GM06990 (cell line): ENCODE measurements at regions not wholly inside any gene's neighbourhood (a gene's known extent, or its start where the extent isn't known, plus 50 kb on each side); places are given as distances from the start of the nearest gene placed in this dataset.

Experiments used
- DNase-seq: peaks from one replicate; pipeline ENCODE4 v3.0.0-alpha.2; 2011; ENCODE audit not compliant: insufficient read length; ENCODE audit errors: extremely low read depth
- H3K27me3 ChIP-seq: replicated peaks from 2 replicates; pipeline ENCODE4 v1.6.0; 2011; ENCODE audit warnings: low read length; ENCODE audit not compliant: control insufficient read depth, insufficient read depth
- H3K36me3 ChIP-seq: 2 replicates; pipeline ENCODE4 v1.5.1; 2011; ENCODE audit warnings: low read length; ENCODE audit not compliant: control insufficient read depth, insufficient read depth
- H3K4me3 ChIP-seq: replicated peaks from 2 replicates; pipeline ENCODE4 v1.5.1; 2011; ENCODE audit warnings: low read depth, mild to moderate bottlenecking, control low read depth, low read length
- CTCF ChIP-seq: IDR thresholded peaks from 2 replicates; pipeline ENCODE4 v1.5.1; 2011; ENCODE audit warnings: low read length, control low read depth, mild to moderate bottlenecking, inconsistent platforms; ENCODE audit not compliant: insufficient read depth, poor library complexity, severe bottlenecking

- no peaks in the 10 kb centered on the region for H3K36me3 ChIP-seq
- DNase-seq = no peak
- no peaks in the 10 kb centered on the region for H3K27me3 ChIP-seq
- no peak for TF ChIP-seq CTCF
- no peak overlapping the region for H3K4me3 ChIP-seq
Measured at GRCh38 chr3:87461443-87461842, 185.1 kb upstream of the POU1F1 start.

- H3K4me3 ChIP-seq = no peak overlapping the region
- no peak for DNase-seq
- H3K27me3 ChIP-seq = no peaks in the 10 kb centered on the region
- no peak for TF ChIP-seq CTCF
- no peaks in the 10 kb centered on the region for H3K36me3 ChIP-seq
Measured at GRCh38 chr3:87461036-87461435, 184.7 kb upstream of the POU1F1 start.

- Histone ChIP-seq H3K27me3 (no peaks in the 10 kb centered on the region), H3K36me3 (no peaks in the 10 kb centered on the region), H3K4me3 (no peak overlapping the region)
- no peak for DNase-seq
- TF ChIP-seq CTCF = no peak
Measured at GRCh38 chr3:87448558-87448957, 172.2 kb upstream of the POU1F1 start.

GRCh38 chr3:87446849-87447387 is 170.5 kb upstream of the POU1F1 start:
- no peak for TF ChIP-seq CTCF
- H3K27me3 ChIP-seq = no peaks in the 10 kb centered on the region
- no peaks in the 10 kb centered on the region for H3K36me3 ChIP-seq
- H3K4me3 ChIP-seq = no peak overlapping the region
- DNase-seq = no peak

- Histone ChIP-seq H3K27me3 (no peaks in the 10 kb centered on the region), H3K4me3 (no peak overlapping the region), H3K36me3 (no peaks in the 10 kb centered on the region)
- no peak for TF ChIP-seq CTCF
- no peak for DNase-seq
Measured at GRCh38 chr3:87442470-87442869, 166.1 kb upstream of the POU1F1 start.

- DNase-seq = no peak
- Histone ChIP-seq H3K4me3 (no peak overlapping the region), H3K36me3 (no peaks in the 10 kb centered on the region), H3K27me3 (no peaks in the 10 kb centered on the region)
- no peak for TF ChIP-seq CTCF
Measured at GRCh38 chr3:87437765-87438164, 161.4 kb upstream of the POU1F1 start.
